Gastrocnemius medialis (tissue), 4 donors: ENCODE measurements at regions not wholly inside any gene's neighbourhood (a gene's known extent, or its start where the extent isn't known, plus 50 kb on each side); places are given as distances from the start of the nearest gene placed in this dataset.
"Not testable (repeated sequence)": the region's sequence is repeated elsewhere in the genome, so short reads cannot be mapped to it uniquely, and the experiment has no call there.

ENCODE experiments used
- ATAC-seq, 2 donors: fragments of 150-250 bp; one replicate each; pipeline ENCODE4 v1.9.1; 2016
- DNase-seq, 2 donors: peaks; one replicate each; pipeline ENCODE4 v3.0.0-alpha.2; 2019
- H3K27ac ChIP-seq, 4 donors: fragments of 200-600 bp; sonication (generic); 1 replicate in 1 of 4; 2 replicates in 3 of 4; pipeline ENCODE4 v1.5.1; 2016 to 2018; ENCODE audit warnings: mild to moderate bottlenecking in 2 of 4, moderate library complexity in 1 of 4
- H3K27me3 ChIP-seq, 3 donors: fragments of 200-600 bp; sonication (generic) in 2 of 3; 1 replicate in 1 of 3; 2 replicates in 2 of 3; pipeline versions ENCODE4 v1.5.1 to v1.6.0; 2016 to 2019; ENCODE audit warnings: mild to moderate bottlenecking in 1 of 3, moderate library complexity in 1 of 3
- H3K36me3 ChIP-seq, 2 donors: fragments of 200-600 bp; sonication (generic) in 1 of 2; one replicate each; pipeline ENCODE4 v1.5.1; 2017 to 2018
- H3K4me1 ChIP-seq, 2 donors: fragments of 200-600 bp; sonication (generic) in 1 of 2; one replicate each; pipeline ENCODE4 v1.5.1; 2016 to 2017; ENCODE audit warnings: mild to moderate bottlenecking in 2 of 2
- H3K4me3 ChIP-seq, 4 donors: fragments of 200-600 bp; sonication (generic) in 3 of 4; 1 replicate in 1 of 4; 2 replicates in 3 of 4; pipeline ENCODE4 v1.5.1; 2016 to 2019; ENCODE audit warnings: mild to moderate bottlenecking in 2 of 4
- H3K9me3 ChIP-seq, 3 donors: fragments of 200-600 bp; sonication (generic) in 2 of 3; 1 replicate in 1 of 3; 2 replicates in 2 of 3; pipeline ENCODE4 v1.5.1; 2016 to 2019
- in situ Hi-C, 4 donors: fragments of 200-750 bp; cut with MboI; loops; one replicate each; pipeline versions ENCODE4 v1.15.0 to v1.8.0; 2017; ENCODE audit warnings: low sequenced_read_pairs in 4 of 4
- intact Hi-C: fragments of 100-400 bp; cut with DNase I; formaldehyde crosslinking; loops from one replicate; pipeline ENCODE4 v1.15.1; 2023; ENCODE audit warnings: low total_unique reads

- in situ Hi-C loops, ATAC-seq, H3K36me3 ChIP-seq, H3K27me3 ChIP-seq, DNase-seq, H3K4me3 ChIP-seq, H3K27ac ChIP-seq, H3K9me3 ChIP-seq, intact Hi-C loops, H3K4me1 ChIP-seq: not testable (repeated sequence)
These were observed 94.4 kb downstream of the SPDYE17 start for GRCh38 chr7:76937781-76938180.

GRCh38 chr7:76937330-76937729 lies 94.8 kb downstream of the SPDYE17 start:
- H3K9me3 ChIP-seq, H3K27ac ChIP-seq, H3K27me3 ChIP-seq, H3K4me3 ChIP-seq, DNase-seq, ATAC-seq, intact Hi-C loops, H3K4me1 ChIP-seq, H3K36me3 ChIP-seq, in situ Hi-C loops: not testable (repeated sequence)

- H3K27ac ChIP-seq, H3K9me3 ChIP-seq, intact Hi-C loops, H3K27me3 ChIP-seq, DNase-seq, H3K4me3 ChIP-seq, H3K4me1 ChIP-seq, ATAC-seq, H3K36me3 ChIP-seq, in situ Hi-C loops: not testable (repeated sequence)
These were observed 95.8 kb downstream of the SPDYE17 start for GRCh38 chr7:76936346-76936745.

- DNase-seq, H3K4me3 ChIP-seq, H3K36me3 ChIP-seq, in situ Hi-C loops, ATAC-seq, intact Hi-C loops, H3K27me3 ChIP-seq, H3K27ac ChIP-seq, H3K4me1 ChIP-seq, H3K9me3 ChIP-seq: not testable (repeated sequence)
These were observed 97.5 kb downstream of the SPDYE17 start for GRCh38 chr7:76934711-76935110.

GRCh38 chr7:76932957-76933356 lies 99.2 kb downstream of the SPDYE17 start:
- ATAC-seq, intact Hi-C loops, DNase-seq, H3K27ac ChIP-seq, H3K9me3 ChIP-seq, H3K4me1 ChIP-seq, H3K4me3 ChIP-seq, H3K27me3 ChIP-seq, in situ Hi-C loops, H3K36me3 ChIP-seq: not testable (repeated sequence)

- H3K4me1 ChIP-seq, H3K36me3 ChIP-seq, H3K4me3 ChIP-seq, ATAC-seq, DNase-seq, intact Hi-C loops, in situ Hi-C loops, H3K27ac ChIP-seq, H3K9me3 ChIP-seq, H3K27me3 ChIP-seq: not testable (repeated sequence)
These were observed 100.7 kb downstream of the SPDYE17 start for GRCh38 chr7:76931441-76931840.

GRCh38 chr7:76930416-76930815 lies 101.7 kb downstream of the SPDYE17 start:
- H3K27me3 ChIP-seq, H3K4me3 ChIP-seq, in situ Hi-C loops, H3K4me1 ChIP-seq, ATAC-seq, H3K27ac ChIP-seq, DNase-seq, H3K36me3 ChIP-seq, intact Hi-C loops, H3K9me3 ChIP-seq: not testable (repeated sequence)

GRCh38 chr7:76928751-76929150 lies 103.4 kb downstream of the SPDYE17 start:
- H3K4me1 ChIP-seq, intact Hi-C loops, H3K27me3 ChIP-seq, H3K36me3 ChIP-seq, in situ Hi-C loops, H3K9me3 ChIP-seq, H3K27ac ChIP-seq, H3K4me3 ChIP-seq, ATAC-seq, DNase-seq: not testable (repeated sequence)

GRCh38 chr7:76927741-76928393 lies 104.3 kb downstream of the SPDYE17 start:
- H3K27ac ChIP-seq, DNase-seq, H3K36me3 ChIP-seq, H3K27me3 ChIP-seq, H3K4me3 ChIP-seq, in situ Hi-C loops, ATAC-seq, H3K9me3 ChIP-seq, H3K4me1 ChIP-seq, intact Hi-C loops: not testable (repeated sequence)

GRCh38 chr7:76926416-76926815 lies 105.7 kb downstream of the SPDYE17 start:
- H3K36me3 ChIP-seq, H3K4me3 ChIP-seq, H3K4me1 ChIP-seq, H3K27ac ChIP-seq, DNase-seq, H3K9me3 ChIP-seq, H3K27me3 ChIP-seq, ATAC-seq, intact Hi-C loops, in situ Hi-C loops: not testable (repeated sequence)

GRCh38 chr7:76924756-76925155 lies 107.4 kb downstream of the SPDYE17 start:
- in situ Hi-C loops, H3K4me1 ChIP-seq, intact Hi-C loops, DNase-seq, ATAC-seq, H3K4me3 ChIP-seq, H3K27ac ChIP-seq, H3K27me3 ChIP-seq, H3K9me3 ChIP-seq, H3K36me3 ChIP-seq: not testable (repeated sequence)

GRCh38 chr7:76918619-76919018 lies 113.5 kb downstream of the SPDYE17 start:
- ATAC-seq, H3K27ac ChIP-seq, DNase-seq, H3K4me1 ChIP-seq, H3K36me3 ChIP-seq, intact Hi-C loops, H3K9me3 ChIP-seq, H3K4me3 ChIP-seq, in situ Hi-C loops, H3K27me3 ChIP-seq: not testable (repeated sequence)
